HT1080 (cell line): ENCODE measurements at regions not wholly inside any gene's neighbourhood (a gene's known extent, or its start where the extent isn't known, plus 50 kb on each side); places are given as distances from the start of the nearest gene placed in this dataset.
"Not testable (repeated sequence)": the region's sequence is repeated elsewhere in the genome, so short reads cannot be mapped to it uniquely, and the experiment has no call there.

Experiments used
- DNase-seq: peaks from one replicate; pipeline ENCODE4 v3.0.0-alpha.2; 2015; ENCODE audit warnings: low read depth

DNA sequence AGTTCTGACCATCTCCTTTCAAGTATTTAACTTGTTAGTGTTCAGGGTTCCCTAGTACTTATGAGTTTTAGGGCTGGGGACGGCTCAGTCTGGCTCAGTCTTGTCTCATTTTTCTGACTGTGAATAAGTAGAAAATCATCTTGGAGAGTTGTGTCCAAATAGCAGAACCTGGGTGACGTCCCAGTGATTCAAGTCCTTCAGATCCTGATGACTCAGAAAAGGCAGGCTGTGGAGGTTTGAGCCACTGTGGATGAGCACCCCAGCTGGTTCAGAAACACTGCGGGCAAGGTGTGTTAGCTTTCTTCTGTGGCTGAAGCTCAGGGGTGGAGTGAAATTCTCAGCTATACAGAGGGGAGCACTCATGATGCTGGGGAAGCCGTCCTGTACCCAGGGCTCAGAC is 154.4 kb upstream of the NPY start:
- DNase-seq, result peak; percentile 77

DNA sequence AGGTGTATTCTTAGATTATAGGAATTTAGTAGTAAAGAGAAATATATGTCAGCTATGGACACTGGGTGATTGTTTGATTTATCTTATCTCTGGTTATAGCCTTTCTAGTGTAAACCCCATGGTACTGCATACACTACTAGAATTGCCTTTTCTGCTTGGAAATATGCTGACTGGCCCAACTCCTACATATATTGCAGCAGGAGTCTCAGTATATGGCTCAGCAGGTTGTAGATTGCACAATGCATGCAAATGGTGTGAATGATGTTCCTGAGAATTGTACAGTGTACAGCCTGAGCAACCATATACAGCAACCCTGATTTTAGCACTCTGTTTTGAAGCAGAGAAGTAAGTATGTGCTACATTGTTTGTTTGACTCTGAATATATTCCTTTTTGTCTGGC is 153.4 kb upstream of the NPY start:
- no peak for DNase-seq

DNA sequence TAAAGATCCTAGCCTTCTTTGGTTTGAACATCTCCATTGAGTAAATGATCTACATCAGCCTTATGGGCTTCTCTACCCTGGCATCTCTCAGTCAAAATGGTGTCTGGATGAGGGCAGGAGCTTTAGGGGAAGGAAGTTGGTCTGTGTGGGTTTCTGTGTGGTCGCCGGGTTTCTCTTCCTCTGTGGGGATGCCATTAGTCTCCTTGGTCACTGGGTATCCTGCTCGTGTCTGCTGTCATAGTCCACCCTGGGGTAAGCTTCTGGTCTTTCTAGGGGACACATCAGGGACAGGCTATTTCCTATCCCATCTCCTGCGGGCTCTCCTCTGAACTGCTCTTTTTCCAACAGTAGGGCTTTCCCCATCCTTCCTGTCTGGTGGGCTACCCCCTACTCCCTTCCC is 150.3 kb upstream of the NPY start:
- no peak for DNase-seq

DNA sequence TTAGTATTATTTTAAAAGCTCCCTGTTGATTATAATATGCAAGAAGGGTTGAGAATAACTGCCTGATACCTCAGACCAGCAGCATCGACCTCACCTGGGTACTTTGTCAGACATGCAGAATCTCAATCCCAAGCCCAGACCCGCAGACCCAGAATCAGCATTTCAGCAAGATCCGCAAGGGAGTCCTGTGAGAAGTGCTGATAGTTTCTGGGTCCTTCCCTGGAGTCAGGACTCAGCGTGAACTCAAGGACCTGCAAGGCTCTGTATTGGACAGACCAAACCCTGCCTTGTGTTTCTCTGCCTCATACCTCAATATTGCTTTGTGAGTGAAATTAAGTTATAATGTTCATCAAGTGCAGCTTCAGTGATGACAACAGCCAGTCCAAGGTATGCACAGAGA is 149.5 kb upstream of the NPY start:
- no peak for DNase-seq

GRCh38 chr7:24135003-24135817 is 148.8 kb upstream of the NPY start:
- no peak for DNase-seq

DNA sequence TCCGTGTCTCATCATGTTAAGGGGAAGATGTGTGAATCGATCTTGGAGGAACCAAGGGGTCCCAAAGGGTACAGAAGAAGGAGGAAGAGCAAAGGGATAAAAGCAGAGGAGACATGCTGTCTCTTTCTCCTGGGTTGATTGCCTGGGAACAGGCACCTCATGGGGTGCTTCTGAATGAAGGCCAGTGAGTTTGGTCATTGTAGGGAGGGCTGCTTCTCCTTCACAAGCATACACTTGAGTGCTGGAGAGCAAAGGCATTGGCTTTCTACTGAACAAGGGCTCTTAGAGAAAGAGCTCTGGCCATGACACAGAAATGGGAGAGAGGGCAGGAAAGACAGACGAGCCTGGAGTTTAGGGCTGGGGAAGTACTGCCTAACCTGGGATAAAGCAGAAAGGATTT is 146.7 kb upstream of the NPY start:
- no peak for DNase-seq

GRCh38 chr7:24138343-24138742 is 145.6 kb upstream of the NPY start:
- no peak for DNase-seq

GRCh38 chr7:24140001-24140400 is 144.0 kb upstream of the NPY start:
- DNase-seq, result no peak

GRCh38 chr7:24141874-24142509 is 142.0 kb upstream of the NPY start:
- DNase-seq, result no peak

DNA sequence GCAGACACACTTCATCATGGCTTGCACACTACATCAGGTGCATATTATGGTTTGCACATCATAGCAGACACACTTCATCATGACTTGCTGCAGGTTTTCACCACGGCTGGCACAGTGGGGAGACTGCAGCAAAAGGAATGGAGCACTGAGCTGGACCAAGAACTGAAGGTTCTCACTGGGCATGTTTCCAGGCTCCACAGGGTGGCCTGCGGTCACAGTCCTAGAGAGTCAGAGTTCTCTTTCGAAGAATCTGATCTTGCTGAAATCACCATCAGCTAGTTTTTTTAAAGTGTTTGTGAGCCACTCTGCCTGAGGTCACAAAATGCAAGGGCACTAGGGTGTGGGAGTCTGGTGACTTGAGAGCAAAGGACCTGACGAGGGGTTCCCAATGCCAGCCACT is 140.4 kb upstream of the NPY start:
- DNase-seq, result peak; percentile 49

GRCh38 chr7:24151944-24152343 is 132.0 kb upstream of the NPY start:
- no peak for DNase-seq

- DNase-seq, result peak; percentile 52
Observed at GRCh38 chr7:24152356-24152755, 131.6 kb upstream of the NPY start.

DNA sequence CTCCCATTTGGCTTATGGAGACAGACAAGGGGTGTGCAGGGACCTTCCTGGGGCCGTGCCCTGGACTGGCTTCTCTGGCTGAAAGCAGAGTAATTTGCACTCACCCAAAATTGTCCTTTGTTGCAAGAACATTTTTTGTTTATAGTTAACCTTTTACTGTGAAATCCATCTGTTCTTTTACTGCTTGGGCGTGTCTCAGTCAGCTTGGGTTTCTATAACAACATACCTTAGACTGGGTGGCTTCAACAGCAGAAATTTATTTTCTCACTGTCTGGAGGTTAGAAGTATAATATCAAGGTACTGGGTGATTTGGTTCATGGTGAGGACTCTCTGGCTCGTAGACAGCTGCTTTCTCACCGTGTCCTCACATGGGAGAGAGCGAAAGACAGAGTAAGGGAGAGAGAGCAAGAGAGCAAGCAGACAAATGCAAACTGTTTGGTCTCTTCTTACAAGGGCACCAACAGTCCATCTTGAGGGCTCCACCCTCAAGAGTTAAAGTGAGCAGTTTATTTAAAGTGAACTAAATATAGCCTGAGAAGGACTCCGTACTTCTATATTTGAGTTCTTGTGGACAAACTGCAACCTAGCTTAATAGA is 131.0 kb upstream of the NPY start:
- DNase-seq, result no peak

GRCh38 chr7:24157666-24158065 is 126.3 kb upstream of the NPY start:
- no peak for DNase-seq

DNA sequence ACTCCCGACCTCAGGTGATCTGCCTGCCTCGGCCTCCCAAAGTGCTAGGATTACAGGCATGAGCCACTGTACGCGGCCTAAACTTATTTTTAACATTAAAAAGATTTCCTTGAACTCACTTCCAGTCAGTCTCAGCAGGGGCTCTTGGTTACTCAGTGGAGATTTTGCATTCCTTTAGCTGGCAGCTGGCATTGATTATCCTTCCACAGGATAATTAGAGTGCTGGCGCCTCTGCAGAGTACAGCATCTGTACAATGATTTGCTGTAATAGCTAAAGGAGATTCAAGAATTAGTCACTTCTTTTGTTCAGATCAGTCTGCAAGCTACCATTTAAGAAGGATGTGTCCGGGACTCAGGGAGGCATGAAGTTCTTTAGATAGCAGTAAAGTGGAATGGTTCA is 125.0 kb upstream of the NPY start:
- DNase-seq, result no peak

DNA sequence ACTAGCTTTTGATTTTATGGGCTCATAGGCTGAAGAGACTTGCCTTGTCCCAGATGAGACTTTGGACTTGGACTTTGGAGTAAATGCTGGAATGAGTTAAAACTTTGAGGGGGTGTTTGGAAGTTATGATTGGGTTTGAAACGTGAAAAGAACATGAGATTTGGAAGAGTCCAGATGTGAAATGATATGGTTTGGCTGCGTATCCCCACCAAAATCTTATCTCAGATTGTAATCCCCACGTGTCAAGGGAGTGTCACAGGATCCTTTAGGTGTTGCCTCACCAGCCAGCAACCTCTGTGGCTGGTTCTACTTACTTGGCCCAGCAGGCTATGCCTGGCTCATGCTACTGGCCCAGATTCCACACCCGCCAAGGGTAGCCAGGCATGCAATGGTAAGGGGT is 119.6 kb upstream of the NPY start:
- DNase-seq, result no peak

GRCh38 chr7:24169077-24169624 is 114.8 kb upstream of the NPY start:
- DNase-seq, result no peak

- DNase-seq, result not testable (repeated sequence)
Observed at GRCh38 chr7:24171951-24172350, 112.0 kb upstream of the NPY start.

DNA sequence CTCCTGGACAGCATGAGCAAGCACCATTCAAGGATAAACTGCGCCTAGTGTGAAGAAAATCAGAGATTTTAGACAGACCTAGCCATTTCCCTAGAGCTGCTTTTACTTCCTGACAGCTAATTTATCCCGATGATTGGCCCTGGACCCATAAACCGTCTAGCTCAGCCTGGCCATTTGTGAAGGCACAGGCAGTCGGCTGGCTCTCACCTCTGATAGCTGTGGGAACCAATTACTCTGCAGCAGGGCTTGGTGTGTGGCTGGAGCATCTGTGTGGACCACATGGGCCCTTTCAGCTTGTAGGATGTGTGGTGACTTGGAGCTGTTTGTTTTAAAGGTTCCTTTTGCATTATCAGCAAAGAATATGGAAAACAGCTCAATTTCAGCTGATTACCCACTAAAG is 111.1 kb upstream of the NPY start:
- no peak for DNase-seq

DNA sequence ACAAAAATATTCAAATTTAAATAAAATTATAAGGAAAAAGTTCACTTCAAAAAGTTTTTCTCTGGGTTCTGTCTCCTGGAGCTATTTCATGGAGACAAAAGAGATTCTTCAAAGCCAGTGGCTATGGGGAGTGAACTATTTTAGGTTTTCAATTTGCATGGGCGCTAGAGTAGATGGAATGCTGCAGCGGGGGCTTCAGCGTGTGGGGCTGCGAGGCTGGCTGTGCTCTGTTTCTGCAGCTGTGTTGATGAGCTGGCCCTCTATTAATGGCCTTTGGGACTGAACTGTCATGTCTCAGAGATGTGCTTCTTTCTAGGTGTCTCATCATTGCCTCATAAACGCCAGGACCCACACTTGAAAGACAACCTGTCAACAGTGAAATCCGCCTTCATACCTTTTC is 108.4 kb upstream of the NPY start:
- no peak for DNase-seq

DNA sequence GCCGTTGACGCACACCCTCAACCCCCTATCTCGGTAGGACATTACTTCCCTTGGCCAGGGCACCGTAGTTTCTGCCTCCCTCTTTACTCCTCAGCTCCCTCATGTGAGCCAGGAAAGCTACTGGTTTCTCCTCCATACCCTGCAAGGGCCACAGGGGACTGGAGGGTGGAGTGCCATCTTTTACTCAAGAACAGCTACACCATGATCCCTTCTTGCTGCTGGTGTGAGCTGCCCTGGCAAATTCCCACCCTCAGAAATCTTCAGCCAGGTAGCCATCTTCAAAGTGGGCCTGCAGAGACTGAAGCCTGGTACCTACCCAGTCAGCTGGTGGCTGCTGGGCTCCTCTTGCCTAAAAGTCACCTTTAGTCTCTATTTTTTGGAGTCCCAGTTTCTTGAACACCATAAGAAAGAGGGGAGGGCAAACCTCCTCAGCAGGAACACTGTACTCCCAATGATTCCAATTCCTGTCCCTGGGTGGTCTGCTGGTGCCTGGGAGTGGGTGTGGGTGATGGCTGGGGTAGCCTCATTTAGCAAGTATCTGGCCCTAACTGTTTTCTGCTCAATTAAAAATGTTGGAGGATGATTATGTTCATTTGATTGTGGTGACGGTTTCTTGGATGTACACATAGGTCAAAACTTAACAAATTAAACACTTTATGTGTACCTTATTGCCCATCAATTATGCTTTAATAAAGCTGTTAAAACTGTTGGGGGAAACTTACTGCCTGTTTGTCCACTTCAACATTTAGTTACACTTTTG is 105.0 kb upstream of the NPY start:
- DNase-seq, result no peak

DNA sequence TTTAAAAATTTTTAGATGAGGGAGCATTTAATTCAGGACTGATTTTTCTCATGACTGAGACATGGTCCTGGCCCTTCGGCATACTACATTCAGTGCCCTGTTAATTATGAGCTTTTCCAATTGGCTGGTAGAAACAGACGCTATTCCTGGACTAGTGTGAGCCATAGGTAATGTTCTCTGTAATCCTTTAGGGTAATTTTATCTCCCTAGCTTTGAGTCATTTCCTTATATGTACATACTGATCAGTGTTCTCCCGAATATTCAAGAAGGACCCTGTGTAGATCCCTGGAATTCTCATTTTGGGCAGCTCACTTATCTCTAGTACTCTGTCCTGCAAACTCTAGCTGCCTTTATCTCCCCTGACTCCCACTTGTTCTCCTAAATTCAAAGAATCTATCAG is 92.6 kb upstream of the NPY start:
- no peak for DNase-seq
